HepG2 (cell line): ENCODE measurements at regions not wholly inside any gene's neighbourhood (a gene's known extent, or its start where the extent isn't known, plus 50 kb on each side); places are given as distances from the start of the nearest gene placed in this dataset.

Experiments used
- ATAC-seq: fragments of 200-7000 bp; cut with Tn5 transposase; 3 replicates; pipeline ENCODE4 v1.9.1; 2020; ENCODE audit warnings: mild to moderate bottlenecking, moderate library complexity
- BruUV-seq: library from RNA; stranded (reverse); fragments of 400-500 nt; replicated peaks from 2 replicates; lab custom pipeline; 2021; lab: Mats Ljungman, UMichigan
- CTCF ChIA-PET: fragments of 300-600 bp; formaldehyde crosslinking; extraction: SDS; loops from one replicate; lab custom pipeline; 2021; ENCODE audit warnings: low total read pairs, inconsistent platforms, low intra/inter-chr PET ratio; lab: Yijun Ruan, JAX
- POLR2A ChIA-PET: fragments of 350-600 bp; sonication (Branson Sonifier 250); formaldehyde crosslinking; loops from one replicate; lab custom pipeline; 2020; ENCODE audit warnings: antibody characterized with exemption, inconsistent platforms; lab: Yijun Ruan, JAX
- DNase-seq: peaks from one replicate; pipeline ENCODE4 v3.0.0-alpha.2; 2015; ENCODE audit warnings: low spot score
- FAIRE-seq: peaks from 3 replicates; lab custom pipeline; 2011; peaks lifted over from hg19 to GRCh38; lab: Jason Lieb, UNC
- H2AFZ ChIP-seq: one replicate; pipeline ENCODE4 v1.6.1; 2011; ENCODE audit warnings: low read length, inconsistent platforms
- H3K27ac ChIP-seq: fragments of 300-600 bp; 3 replicates; pipeline ENCODE4 v1.8.0; 2011; ENCODE audit warnings: mixed run types, mild to moderate bottlenecking, mixed read lengths, low read length, inconsistent platforms; ENCODE audit not compliant: insufficient read depth; ENCODE audit errors: extremely low read length
- H3K27me3 ChIP-seq, 2 experiments: fragments of 200-600 bp in 1 of 2; 2 replicates in 1 of 2; 3 replicates in 1 of 2; pipeline versions ENCODE4 v1.6.0 to v1.8.0; 2011; ENCODE audit warnings: low read length in 2 of 2, mild to moderate bottlenecking in 2 of 2, moderate library complexity in 2 of 2, inconsistent platforms in 1 of 2; ENCODE audit not compliant: insufficient read depth in 2 of 2, control insufficient read depth in 1 of 2
- H3K36me3 ChIP-seq, 2 experiments: fragments of 200-600 bp in 1 of 2; replicated peaks in 1 of 2; 2 replicates in 1 of 2; 3 replicates in 1 of 2; pipeline versions ENCODE4 v1.5.1 to v1.8.0; 2011; ENCODE audit warnings: low read length in 2 of 2, inconsistent platforms in 1 of 2; ENCODE audit not compliant: insufficient read depth in 2 of 2, control insufficient read depth in 1 of 2
- H3K4me1 ChIP-seq: 2 replicates; pipeline ENCODE4 v1.5.1; 2012; ENCODE audit warnings: low read length, inconsistent platforms; ENCODE audit not compliant: insufficient read depth
- H3K4me2 ChIP-seq: 2 replicates; pipeline ENCODE4 v1.6.0; 2011; ENCODE audit warnings: low read depth, low read length, inconsistent platforms
- H3K4me3 ChIP-seq, 3 experiments: fragments of 200-600 bp in 1 of 3; sonication (generic), shearing (Covaris generic) in 1 of 3; replicated peaks in 1 of 3; 2 replicates each; pipeline ENCODE4 v1.5.1; 2011 to 2016; ENCODE audit warnings: low read length in 3 of 3, inconsistent platforms in 2 of 3, low read depth in 2 of 3, mild to moderate bottlenecking in 2 of 3, control low read depth in 1 of 3, mixed read lengths in 1 of 3; ENCODE audit not compliant: insufficient read depth in 1 of 3
- H3K79me2 ChIP-seq: one replicate; pipeline ENCODE4 v1.6.1; 2011; ENCODE audit warnings: low read length, inconsistent platforms; ENCODE audit not compliant: insufficient read depth
- H3K9ac ChIP-seq: 2 replicates; pipeline ENCODE4 v1.6.0; 2011; ENCODE audit warnings: mild to moderate bottlenecking, low read depth, low read length, inconsistent platforms; ENCODE audit not compliant: insufficient read depth
- H3K9me3 ChIP-seq: 2 replicates; pipeline ENCODE4 v1.5.1; 2012; ENCODE audit warnings: mild to moderate bottlenecking, low read length
- H4K20me1 ChIP-seq: 2 replicates; pipeline ENCODE4 v1.6.0; 2011; ENCODE audit warnings: inconsistent platforms, mild to moderate bottlenecking, low read length, moderate library complexity; ENCODE audit not compliant: insufficient read depth
- BCL6 ChIP-seq: IDR thresholded peaks from 2 replicates; pipeline ENCODE4 v1.6.1; 2016; ENCODE audit warnings: missing genetic modification reagents, missing compliant biosample characterization
- CBX1 ChIP-seq: IDR thresholded peaks from one replicate; pipeline ENCODE4 v1.6.1; 2016; ENCODE audit warnings: antibody characterized with exemption, low read depth
- CTCF ChIP-seq: sonication (generic); formaldehyde crosslinking; IDR thresholded peaks from 2 replicates; pipeline ENCODE4 v1.5.0; 2020; ENCODE audit warnings: mild to moderate bottlenecking, missing genetic modification reagents, moderate library complexity
- E2F5 ChIP-seq: sonication (generic); formaldehyde crosslinking; conservative IDR thresholded peaks from 2 replicates; pipeline ENCODE4 v1.4.0; 2020; ENCODE audit warnings: missing genetic modification reagents
- GATAD1 ChIP-seq: IDR thresholded peaks from 2 replicates; pipeline ENCODE4 v1.6.1; 2016; ENCODE audit warnings: missing genetic modification reagents, missing compliant biosample characterization
- HHEX ChIP-seq: IDR thresholded peaks from 2 replicates; pipeline ENCODE4 v1.6.1; 2016; ENCODE audit warnings: control low read depth
- NR0B2 ChIP-seq: sonication (generic); formaldehyde crosslinking; IDR thresholded peaks from 2 replicates; pipeline ENCODE4 v1.4.0; 2020; ENCODE audit warnings: mild to moderate bottlenecking, missing genetic modification reagents
- TFDP2 ChIP-seq: sonication (generic); formaldehyde crosslinking; IDR thresholded peaks from 2 replicates; pipeline ENCODE4 v1.4.0; 2020; ENCODE audit warnings: missing genetic modification reagents
- THAP8 ChIP-seq: sonication (generic); formaldehyde crosslinking; IDR thresholded peaks from 2 replicates; pipeline ENCODE4 v1.5.1; 2020; ENCODE audit warnings: missing genetic modification reagents, mild to moderate bottlenecking, borderline replicate concordance
- ZBTB46 ChIP-seq: sonication (generic); formaldehyde crosslinking; IDR thresholded peaks from 2 replicates; pipeline ENCODE4 v1.4.0; 2020; ENCODE audit warnings: mild to moderate bottlenecking, missing genetic modification reagents, borderline replicate concordance
- ZNF24 ChIP-seq: fragments of 450-650 bp; IDR thresholded peaks from 2 replicates; pipeline ENCODE4 v1.6.1; 2017; ENCODE audit warnings: antibody characterized with exemption, mild to moderate bottlenecking
- ZNF564 ChIP-seq: sonication (generic); formaldehyde crosslinking; IDR thresholded peaks from 2 replicates; pipeline ENCODE4 v1.8.1; 2023; ENCODE audit warnings: mild to moderate bottlenecking, missing genetic modification reagents
- ZNF713 ChIP-seq: sonication (generic); formaldehyde crosslinking; IDR thresholded peaks from 2 replicates; pipeline ENCODE4 v1.4.0; 2020; ENCODE audit warnings: mild to moderate bottlenecking, missing genetic modification reagents
- WGBS: methylation state at CpG from one replicate; pipeline ENCODE4 v1.1.6; 2017; ENCODE audit warnings: low lambda C conversion rate; 5-methylcytosine and 5-hydroxymethylcytosine counted together
- in situ Hi-C: cut with HindIII; loops from 2 replicates; pipeline ENCODE4 v1.10.0; 2017; ENCODE audit warnings: low pct_unique_long_range_greater_than_20kb; ENCODE audit not compliant: extremely low pct_ligation_motif_present
- intact Hi-C: fragments of 100-400 bp; cut with micrococcal nuclease; formaldehyde crosslinking; loops from one replicate; pipeline ENCODE4 v1.10.0; 2022; ENCODE audit not compliant: unreplicated experiment

- BruUV-seq = no TSS peak
- Histone ChIP-seq H3K27ac (no peak overlapping the region), H3K36me3 (no peaks in the 10 kb centered on the region), H3K27me3 (no peaks in the 10 kb centered on the region), H3K4me3 (no peak overlapping the region), H3K79me2 (no peaks in the 10 kb centered on the region), H3K4me1 (no peaks in the 10 kb centered on the region), H3K4me2 (no peak overlapping the region), H3K9ac (no peak overlapping the region), H3K9me3 (no peaks in the 10 kb centered on the region), H4K20me1 (no peaks in the 10 kb centered on the region), H2AFZ (no peak overlapping the region)
- no peak for DNase-seq
- FAIRE-seq = no peak
- ChIA-PET CTCF (no interaction called here), POLR2A (no interaction called here)
- WGBS = 37% methylated on average over 3 of the region's 3 CpGs
- in situ Hi-C loops = no loop called here
- TF ChIP-seq HHEX = no peak
- intact Hi-C loops = no loop called here
- no peak for ATAC-seq
Measured at GRCh38 chrX:42602136-42602535, 175.8 kb downstream of the PPP1R2C start.

GRCh38 chrX:42597481-42597880 is 180.5 kb downstream of the PPP1R2C start:
- H3K27ac ChIP-seq = no peak overlapping the region
- no peaks in the 10 kb centered on the region for H3K4me1 ChIP-seq
- CTCF ChIA-PET = no interaction called here
- no peaks in the 10 kb centered on the region for H4K20me1 ChIP-seq
- ATAC-seq (no peak), DNase-seq (no peak), FAIRE-seq (no peak)
- intact Hi-C loops (no loop called here), in situ Hi-C loops (no loop called here)
- H3K4me3 ChIP-seq = no peak overlapping the region
- H3K9me3 ChIP-seq = no peaks in the 10 kb centered on the region
- no peak overlapping the region for H3K9ac ChIP-seq
- POLR2A ChIA-PET = no interaction called here
- WGBS = 21% methylated on average over 4 of the region's 4 CpGs
- H3K36me3 ChIP-seq = no peaks in the 10 kb centered on the region
- H3K4me2 ChIP-seq = no peak overlapping the region
- no peak overlapping the region for H2AFZ ChIP-seq
- BruUV-seq = no TSS peak
- H3K79me2 ChIP-seq = no peaks in the 10 kb centered on the region
- H3K27me3 ChIP-seq = no peaks in the 10 kb centered on the region
- no peak for TF ChIP-seq NR0B2
- TF ChIP-seq THAP8 (CRISPR knock-in tag) = no peak
- no peak for TF ChIP-seq BCL6 (CRISPR knock-in tag)
- no peak for TF ChIP-seq E2F5 (CRISPR knock-in tag)
- no peak for TF ChIP-seq ZNF564 (CRISPR knock-in tag)
- TF ChIP-seq ZNF24 = no peak
- no peak for TF ChIP-seq TFDP2 (CRISPR knock-in tag)
- TF ChIP-seq CBX1 = no peak
- no peak for TF ChIP-seq ZNF713 (CRISPR knock-in tag)
- TF ChIP-seq GATAD1 (CRISPR knock-in tag) = no peak
- TF ChIP-seq CTCF (CRISPR knock-in tag) = no peak
- no peak for TF ChIP-seq ZBTB46
